ENCODE measurements at regions not wholly inside any gene's neighbourhood (a gene's known extent, or its start where the extent isn't known, plus 50 kb on each side); places are given as distances from the start of the nearest gene placed in this dataset.
A peak's percentile ranks its signal among the peaks of the same experiment; 100 is the strongest.

GRCh38 chr2:9709539-9710285, 78.9 kb upstream of the YWHAQ start:
- Histone ChIP-seq H3K27ac (no peak overlapping the region), H3K4me1 (no peaks in the 10 kb centered on the region), H3K9me3 (no peaks in the 10 kb centered on the region), H3K27me3 (no peaks in the 10 kb centered on the region), H3K4me3 (no peak overlapping the region), H3K36me3 (no peaks in the 10 kb centered on the region)
- TF ChIP-seq POLR2A (IDR thresholded peaks at IDR 0.05) (no peak), CTCF (IDR thresholded peaks at IDR 0.05 in 4 of 5, conservative IDR thresholded peaks at IDR 0.05 in 1 of 5) (no peak)
- no peak for ATAC-seq
- intact Hi-C loops (cut with DNase I; ENCODE audit: low total_unique reads) (no loop called here), in situ Hi-C loops (cut with MboI; ENCODE audit: low sequenced_read_pairs in 4 of 4) (no loop called here)
- no peak for DNase-seq

DNA sequence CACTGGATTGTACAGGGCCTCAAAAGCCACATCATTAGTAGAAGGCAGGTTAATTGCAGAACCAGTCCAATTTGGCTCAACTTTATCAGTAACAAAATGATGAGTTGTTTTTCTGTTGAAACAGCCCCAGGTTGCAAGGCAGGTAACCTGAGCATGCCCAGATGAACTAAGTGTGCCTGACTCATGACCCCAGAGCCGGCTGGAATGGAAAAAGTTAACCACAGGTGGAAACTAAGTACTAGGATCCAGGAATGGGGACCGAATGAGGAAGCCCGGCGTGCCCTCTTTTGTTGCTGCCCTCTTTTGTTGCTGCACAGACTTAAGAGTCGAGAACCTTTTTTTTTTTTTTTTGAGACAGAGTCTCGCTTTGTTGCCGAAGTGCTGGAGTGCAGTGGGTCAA, 79.5 kb upstream of the YWHAQ start:
- no peak for TF ChIP-seq CTCF (IDR thresholded peaks at IDR 0.05 in 4 of 5, conservative IDR thresholded peaks at IDR 0.05 in 1 of 5)
- no peak for TF ChIP-seq POLR2A (IDR thresholded peaks at IDR 0.05)
- no peak for ATAC-seq
- in situ Hi-C loops (cut with MboI; ENCODE audit: low sequenced_read_pairs in 4 of 4): no loop called here

DNA sequence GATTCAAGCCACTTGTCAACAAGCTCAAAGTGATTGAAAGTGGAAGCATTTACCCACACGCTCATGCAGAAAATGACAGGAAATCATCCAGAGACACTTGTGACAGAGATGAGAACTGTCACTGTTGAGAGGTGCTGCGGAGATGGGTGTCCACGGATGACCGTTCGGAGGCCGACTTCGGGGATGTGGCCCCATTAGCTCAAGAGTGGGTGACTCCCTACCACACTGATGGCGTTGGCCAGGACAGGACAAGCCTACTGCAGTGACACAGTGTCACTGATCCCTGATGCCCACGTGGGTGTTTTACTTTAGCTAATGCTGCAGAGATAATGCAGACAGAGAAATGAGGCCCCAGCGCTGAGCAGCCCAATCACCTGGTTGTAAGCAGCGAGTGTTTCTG, 81.5 kb upstream of the YWHAQ start:
- Histone ChIP-seq H3K27ac (no peak overlapping the region), H3K36me3 (no peaks in the 10 kb centered on the region), H3K9me3 (no peaks in the 10 kb centered on the region), H3K4me1 (no peaks in the 10 kb centered on the region), H3K27me3 (no peaks in the 10 kb centered on the region), H3K4me3 (no peak overlapping the region)
- intact Hi-C loops (cut with DNase I; ENCODE audit: low total_unique reads): no loop called here
- in situ Hi-C loops (cut with MboI; ENCODE audit: low sequenced_read_pairs in 4 of 4): no loop called here
- no peak for TF ChIP-seq POLR2A (IDR thresholded peaks at IDR 0.05)
- TF ChIP-seq CTCF (IDR thresholded peaks at IDR 0.05 in 4 of 5, conservative IDR thresholded peaks at IDR 0.05 in 1 of 5): no peak
- ATAC-seq (no peak), DNase-seq (no peak)

More for the DNA sequence above, 79.5 kb upstream of the YWHAQ start:
- DNase-seq: no peak
- Histone ChIP-seq H3K27me3 (no peaks in the 10 kb centered on the region), H3K27ac (no peak overlapping the region), H3K4me1 (no peaks in the 10 kb centered on the region), H3K9me3 (no peaks in the 10 kb centered on the region), H3K36me3 (no peaks in the 10 kb centered on the region), H3K4me3 (no peak overlapping the region)
- intact Hi-C loops (cut with DNase I; ENCODE audit: low total_unique reads): no loop called here

DNA sequence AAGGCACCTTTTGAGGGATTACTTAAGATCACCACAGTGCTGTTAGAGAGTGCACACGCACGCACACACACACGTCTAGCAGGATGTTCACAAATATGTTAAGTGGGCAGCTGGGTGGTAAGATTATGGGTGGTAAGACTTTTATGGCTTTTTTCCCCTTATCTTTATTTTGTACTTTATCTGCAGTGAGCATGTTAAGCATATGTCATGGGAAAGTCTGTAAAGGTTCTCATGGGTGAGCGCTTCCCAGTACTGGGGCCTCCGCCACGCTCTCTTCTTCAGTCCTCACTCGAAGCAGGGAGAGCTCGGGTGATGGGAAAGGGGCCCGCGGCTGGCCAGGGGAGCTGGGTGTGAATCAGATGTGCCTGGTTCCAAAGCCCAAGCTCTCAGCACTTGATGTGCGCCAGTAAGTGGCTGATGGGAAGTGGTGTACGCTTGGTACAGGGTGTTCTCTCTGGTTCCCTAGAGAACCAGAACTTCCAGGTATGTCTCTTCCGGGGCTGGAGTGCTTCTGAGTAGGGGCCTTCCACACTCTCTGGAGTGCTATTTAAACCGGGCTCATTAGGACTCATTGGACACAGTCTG, 83.9 kb upstream of the YWHAQ start:
- in situ Hi-C loops (cut with MboI; ENCODE audit: low sequenced_read_pairs in 4 of 4) (no loop called here), intact Hi-C loops (cut with DNase I; ENCODE audit: low total_unique reads) (no loop called here)
- DNase-seq (no peak), ATAC-seq (peak in 1 of 2 donors; percentile 45)
- Histone ChIP-seq H3K9me3 (no peaks in the 10 kb centered on the region), H3K27ac (no peak overlapping the region), H3K27me3 (no peaks in the 10 kb centered on the region), H3K4me3 (no peak overlapping the region), H3K4me1 (no peaks in the 10 kb centered on the region), H3K36me3 (no peaks in the 10 kb centered on the region)
- TF ChIP-seq CTCF (IDR thresholded peaks at IDR 0.05 in 4 of 5, conservative IDR thresholded peaks at IDR 0.05 in 1 of 5): no peak
- TF ChIP-seq POLR2A (IDR thresholded peaks at IDR 0.05): no peak
